TTC549 (cell line): ENCODE measurements at regions not wholly inside any gene's neighbourhood (a gene's known extent, or its start where the extent isn't known, plus 50 kb on each side); places are given as distances from the start of the nearest gene placed in this dataset.

ENCODE experiments used
- FAIRE-seq: peaks from 2 replicates; lab custom pipeline; 2012; peaks lifted over from hg19 to GRCh38; lab: Jason Lieb, UNC

DNA sequence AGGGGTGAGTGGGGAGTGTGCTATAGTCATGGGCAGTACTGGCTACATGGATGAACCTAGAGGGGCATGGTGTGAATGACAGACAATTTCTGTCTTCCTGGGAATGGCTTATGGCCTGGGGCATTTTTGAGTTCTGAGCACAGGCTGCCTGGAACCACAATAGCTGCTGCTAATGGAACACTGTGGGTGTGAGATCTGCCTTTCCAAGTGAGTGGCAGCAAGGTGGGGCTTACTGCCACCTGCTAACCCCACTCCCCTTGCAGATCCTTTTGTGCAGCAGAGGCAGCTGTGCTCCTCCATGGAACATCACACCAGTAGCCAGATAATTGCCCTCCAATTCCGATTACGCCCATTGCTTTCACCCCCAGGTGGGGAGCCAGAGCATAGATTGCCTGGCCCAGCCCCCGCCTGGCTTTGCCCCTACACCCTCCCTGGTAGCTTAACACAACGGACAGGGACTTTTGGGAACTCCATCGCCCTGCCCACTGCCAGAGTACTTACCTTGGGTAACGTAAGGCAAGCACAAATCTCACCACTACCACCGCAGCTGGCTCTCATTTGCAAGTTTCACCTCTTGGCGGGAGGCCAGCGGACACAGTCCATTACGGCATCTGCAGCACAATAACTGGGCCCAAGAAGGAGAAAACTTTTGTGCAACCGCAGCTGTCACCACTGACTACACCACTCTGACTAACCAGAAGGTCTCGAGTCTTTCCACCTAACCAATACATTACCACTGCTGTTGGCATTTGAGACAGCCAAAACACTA, 421.2 kb upstream of the NWD2 start:
- no peak for FAIRE-seq

GRCh38 chr4:36824682-36825081, 419.9 kb upstream of the NWD2 start:
- FAIRE-seq = no peak

- FAIRE-seq = no peak
These were observed 409.3 kb upstream of the NWD2 start for GRCh38 chr4:36835246-36835645.

- FAIRE-seq = no peak
These were observed 402.8 kb upstream of the NWD2 start for GRCh38 chr4:36841583-36842326.

- no peak for FAIRE-seq
These were observed 400.1 kb upstream of the NWD2 start for GRCh38 chr4:36844448-36844847.

DNA sequence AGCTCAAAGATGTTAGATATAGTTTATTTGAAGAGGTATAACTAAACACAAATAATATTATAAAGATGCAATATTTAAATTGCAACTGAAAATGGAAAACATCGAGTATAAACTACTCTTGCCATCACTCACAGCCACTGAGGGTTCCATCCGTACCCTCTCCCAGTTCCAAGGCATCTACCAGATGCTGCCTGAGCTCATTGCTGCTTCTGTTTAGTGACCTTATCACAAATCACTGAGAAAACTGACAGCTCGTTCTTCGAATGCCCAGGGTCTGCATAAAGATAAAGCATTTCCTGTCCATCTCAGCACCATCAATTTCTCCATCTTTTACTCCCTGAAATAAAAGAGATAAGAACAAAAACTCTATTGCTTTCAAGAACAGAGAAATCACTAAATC, 391.7 kb upstream of the NWD2 start:
- FAIRE-seq = no peak

GRCh38 chr4:36854554-36854953, 390.0 kb upstream of the NWD2 start:
- FAIRE-seq = no peak

DNA sequence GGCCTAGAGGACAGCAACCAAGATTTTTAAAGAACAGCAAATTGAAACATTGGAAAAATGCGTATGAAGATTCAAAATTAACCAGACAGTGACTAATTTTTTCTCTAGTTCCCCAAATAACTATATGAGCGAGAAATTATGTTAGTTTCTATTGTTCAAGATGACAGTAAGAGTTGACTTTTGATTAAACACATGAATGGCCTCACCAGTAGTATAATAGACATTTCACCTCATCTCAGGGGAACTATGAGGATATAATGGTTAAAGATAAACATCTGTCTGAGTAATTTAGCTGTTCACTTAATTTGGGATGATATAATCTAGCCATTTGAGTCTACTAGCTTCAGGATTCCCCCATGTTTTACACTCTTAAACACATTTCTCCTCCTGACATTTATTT, 380.9 kb upstream of the NWD2 start:
- FAIRE-seq = no peak

DNA sequence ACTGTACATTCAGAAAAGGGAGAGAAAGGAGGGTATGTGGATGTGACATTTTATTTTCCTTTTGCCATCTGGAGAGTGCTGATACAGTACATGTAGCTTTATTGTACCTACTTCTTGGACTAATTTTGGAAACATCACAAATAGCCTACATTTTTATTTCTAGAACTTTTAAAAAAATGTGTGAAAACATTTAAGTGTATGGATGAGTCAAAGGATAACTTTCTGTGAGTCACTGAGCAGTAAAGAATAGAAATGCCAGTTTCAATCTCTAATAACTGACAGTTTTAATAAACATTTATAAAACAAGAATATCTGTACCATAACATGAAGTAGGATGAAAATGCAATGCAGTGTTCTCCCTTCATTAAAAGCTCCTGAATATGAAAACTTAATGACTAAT, 374.4 kb upstream of the NWD2 start:
- no peak for FAIRE-seq

DNA sequence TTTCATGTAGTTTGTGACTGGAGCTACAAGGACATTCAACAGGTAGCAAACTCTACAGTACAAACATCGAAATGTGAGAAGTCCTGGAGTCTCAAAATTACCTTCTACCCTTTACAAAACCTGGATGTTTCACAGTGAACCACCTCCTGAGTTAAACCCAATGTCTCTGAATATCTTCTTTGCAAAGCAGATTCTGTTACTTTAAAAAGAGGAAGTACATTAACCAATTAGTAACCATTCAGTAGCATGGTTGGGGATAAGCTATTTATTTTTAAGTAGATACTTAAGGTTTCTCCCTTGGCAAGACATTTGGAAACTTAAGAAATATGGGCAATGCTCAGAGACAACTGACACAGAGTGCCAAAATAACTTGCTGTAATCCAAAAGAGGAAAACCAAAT, 371.9 kb upstream of the NWD2 start:
- FAIRE-seq = no peak

DNA sequence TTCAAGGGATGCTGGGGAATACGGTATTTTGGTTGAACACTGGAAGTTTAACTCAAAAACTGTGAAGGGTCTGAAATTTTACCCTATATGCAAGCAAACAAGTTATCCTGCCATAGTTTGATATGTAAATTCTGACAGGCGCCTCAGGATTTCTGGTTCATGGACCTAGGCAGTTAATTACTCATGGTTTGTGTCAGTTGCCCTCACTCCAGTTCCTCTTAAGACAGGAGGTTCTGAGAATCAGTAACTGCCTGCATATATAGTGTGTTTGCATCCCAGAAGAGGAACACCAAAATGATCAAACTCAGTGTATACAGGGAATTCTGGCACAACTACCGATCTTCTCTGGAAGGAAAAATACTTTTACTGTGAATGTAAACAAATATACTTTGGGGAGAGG, 360.4 kb upstream of the NWD2 start:
- no peak for FAIRE-seq

- no peak for FAIRE-seq
These were observed 352.6 kb upstream of the NWD2 start for GRCh38 chr4:36891971-36892370.

DNA sequence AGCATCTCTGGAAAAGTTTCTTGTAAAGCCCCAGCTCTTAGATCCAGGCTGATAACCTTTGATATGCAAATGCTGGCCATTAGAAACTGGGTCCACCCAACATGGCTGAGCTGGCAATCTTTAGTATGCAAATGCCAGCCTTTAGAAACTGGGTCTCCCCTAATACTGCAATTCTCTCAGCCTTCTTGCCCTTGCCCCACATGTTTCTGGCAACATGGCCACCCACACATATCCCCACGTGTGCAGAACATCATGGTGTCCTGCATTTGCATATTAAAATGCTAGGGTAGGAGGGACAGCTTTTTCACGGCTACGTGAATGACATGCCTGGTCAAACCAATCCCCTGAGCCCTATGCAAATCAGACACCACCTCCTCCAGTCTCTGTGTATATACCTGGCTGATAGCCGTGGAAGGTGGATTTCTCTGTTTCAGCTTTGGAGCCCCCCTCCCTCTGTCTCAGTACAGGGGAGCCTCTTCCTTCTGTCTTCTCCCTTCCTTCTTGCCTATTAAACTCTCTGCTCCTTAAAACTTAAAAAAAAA, 344.0 kb upstream of the NWD2 start:
- no peak for FAIRE-seq

- FAIRE-seq = no peak
These were observed 339.7 kb upstream of the NWD2 start for GRCh38 chr4:36904823-36905222.

DNA sequence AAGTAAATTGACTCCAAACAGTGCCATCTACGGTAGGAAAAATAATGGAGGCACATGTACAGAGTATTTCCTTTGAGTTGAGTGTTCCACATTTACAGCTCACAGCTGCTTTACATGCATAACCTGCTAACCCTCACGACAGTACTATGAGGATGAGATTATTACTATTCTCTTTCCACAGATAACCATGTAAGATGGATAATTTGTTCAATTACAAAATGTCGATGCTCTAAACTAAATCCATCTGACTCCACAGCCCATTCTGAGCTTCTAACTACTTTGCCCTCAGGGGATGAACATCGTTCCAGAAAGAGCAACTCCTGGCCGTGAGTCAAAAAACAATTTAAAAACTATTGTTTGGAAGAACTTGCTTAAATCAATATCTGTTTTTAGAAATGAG, 330.4 kb upstream of the NWD2 start:
- no peak for FAIRE-seq

- FAIRE-seq = no peak
These were observed 328.8 kb upstream of the NWD2 start for GRCh38 chr4:36915717-36916116.

GRCh38 chr4:36917413-36917812, 327.1 kb upstream of the NWD2 start:
- no peak for FAIRE-seq

- no peak for FAIRE-seq
These were observed 324.8 kb upstream of the NWD2 start for GRCh38 chr4:36919721-36920120.

DNA sequence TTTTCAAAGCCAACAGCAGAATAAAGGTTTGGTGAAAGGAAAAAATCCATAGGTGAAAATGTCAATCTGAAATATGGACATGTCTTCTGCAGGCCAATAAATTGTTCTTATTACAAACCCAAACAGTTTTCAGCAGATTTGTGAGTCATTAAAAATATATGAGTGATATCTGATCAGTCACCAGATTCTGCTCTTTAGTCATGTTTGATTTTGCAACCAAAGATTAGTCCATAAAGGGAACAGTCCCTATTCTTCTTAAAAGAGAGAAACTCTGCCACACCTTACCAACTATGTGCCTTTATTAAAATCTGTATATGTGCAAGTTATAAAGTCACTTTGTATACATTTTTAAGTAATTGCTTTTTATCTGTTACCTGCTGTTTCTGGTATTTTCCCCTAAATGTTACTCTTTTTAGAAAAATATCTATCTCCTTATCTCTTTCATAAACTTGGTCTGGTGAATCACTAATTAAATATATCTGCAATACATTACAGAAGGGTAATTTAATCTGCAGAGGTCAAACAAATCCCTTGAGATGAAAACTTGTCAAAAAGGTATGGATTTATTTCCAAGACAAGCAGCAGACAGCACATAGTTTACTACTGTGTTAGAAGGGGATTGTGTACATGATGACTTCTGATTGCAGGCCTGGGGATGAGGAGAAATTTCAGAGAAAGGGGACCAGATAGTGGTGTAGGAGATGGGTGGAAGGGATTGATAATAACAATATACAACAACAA, 322.9 kb upstream of the NWD2 start:
- no peak for FAIRE-seq

DNA sequence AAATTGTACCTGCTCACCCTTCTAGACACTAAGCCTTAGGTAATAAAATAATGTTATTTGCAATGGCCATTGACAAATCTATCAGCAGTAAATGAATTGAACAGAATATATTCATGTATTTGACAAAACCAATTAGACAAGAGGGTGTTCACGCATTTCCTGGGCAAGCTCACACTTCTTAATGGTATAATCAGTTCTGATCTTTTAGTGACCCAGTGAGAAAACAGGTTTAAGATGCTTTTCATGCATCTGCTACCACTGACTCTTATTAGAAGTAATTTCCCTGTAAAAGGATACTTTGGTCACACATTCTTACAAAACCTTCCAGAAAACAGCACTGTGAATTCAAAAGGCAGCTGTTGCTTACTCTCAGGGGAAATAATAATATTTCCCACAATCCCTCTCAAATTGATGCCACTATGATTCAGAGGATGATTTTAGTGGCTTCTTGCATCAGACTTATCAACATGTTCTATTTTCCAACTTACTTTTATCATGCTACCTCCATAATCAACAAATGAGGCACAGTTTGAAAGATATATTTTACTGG, 313.9 kb upstream of the NWD2 start:
- FAIRE-seq = no peak

DNA sequence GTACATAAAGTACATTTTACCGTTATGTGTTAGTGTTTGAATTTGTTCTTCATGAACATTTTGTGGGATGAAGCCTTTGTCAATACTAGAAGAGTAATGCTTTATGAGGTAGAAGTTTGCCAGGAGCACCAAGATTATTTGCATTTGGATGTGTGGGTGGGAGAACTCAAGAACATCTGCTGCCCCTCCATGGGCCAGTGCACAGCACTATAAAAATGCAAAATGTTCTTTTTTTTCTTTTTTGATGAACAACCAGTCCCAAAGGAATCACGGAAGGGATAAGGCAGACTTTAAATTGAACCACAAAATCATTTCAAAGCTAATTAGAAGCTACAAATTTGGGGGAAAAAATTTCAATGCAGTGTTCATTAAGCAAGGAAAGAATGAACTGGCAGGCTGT, 300.3 kb upstream of the NWD2 start:
- no peak for FAIRE-seq

- FAIRE-seq = no peak
These were observed 283.1 kb upstream of the NWD2 start for GRCh38 chr4:36961420-36961819.
